HepG2 (cell line): ENCODE measurements at regions not wholly inside any gene's neighbourhood (a gene's known extent, or its start where the extent isn't known, plus 50 kb on each side); places are given as distances from the start of the nearest gene placed in this dataset.

ENCODE experiments used
- ATAC-seq: fragments of 200-7000 bp; cut with Tn5 transposase; 3 replicates; pipeline ENCODE4 v1.9.1; 2020; ENCODE audit warnings: mild to moderate bottlenecking, moderate library complexity
- BruUV-seq: library from RNA; stranded (reverse); fragments of 400-500 nt; replicated peaks from 2 replicates; lab custom pipeline; 2021; lab: Mats Ljungman, UMichigan
- CTCF ChIA-PET: fragments of 300-600 bp; formaldehyde crosslinking; extraction: SDS; loops from one replicate; lab custom pipeline; 2021; ENCODE audit warnings: low total read pairs, inconsistent platforms, low intra/inter-chr PET ratio; lab: Yijun Ruan, JAX
- POLR2A ChIA-PET: fragments of 350-600 bp; sonication (Branson Sonifier 250); formaldehyde crosslinking; loops from one replicate; lab custom pipeline; 2020; ENCODE audit warnings: antibody characterized with exemption, inconsistent platforms; lab: Yijun Ruan, JAX
- DNase-seq: peaks from one replicate; pipeline ENCODE4 v3.0.0-alpha.2; 2015; ENCODE audit warnings: low spot score
- FAIRE-seq: peaks from 3 replicates; lab custom pipeline; 2011; peaks lifted over from hg19 to GRCh38; lab: Jason Lieb, UNC
- H2AFZ ChIP-seq: one replicate; pipeline ENCODE4 v1.6.1; 2011; ENCODE audit warnings: low read length, inconsistent platforms
- H3K27ac ChIP-seq: fragments of 300-600 bp; 3 replicates; pipeline ENCODE4 v1.8.0; 2011; ENCODE audit warnings: mixed run types, mild to moderate bottlenecking, mixed read lengths, low read length, inconsistent platforms; ENCODE audit not compliant: insufficient read depth; ENCODE audit errors: extremely low read length
- H3K27me3 ChIP-seq, 2 experiments: fragments of 200-600 bp in 1 of 2; 2 replicates in 1 of 2; 3 replicates in 1 of 2; pipeline versions ENCODE4 v1.6.0 to v1.8.0; 2011; ENCODE audit warnings: low read length in 2 of 2, mild to moderate bottlenecking in 2 of 2, moderate library complexity in 2 of 2, inconsistent platforms in 1 of 2; ENCODE audit not compliant: insufficient read depth in 2 of 2, control insufficient read depth in 1 of 2
- H3K36me3 ChIP-seq, 2 experiments: fragments of 200-600 bp in 1 of 2; replicated peaks in 1 of 2; 2 replicates in 1 of 2; 3 replicates in 1 of 2; pipeline versions ENCODE4 v1.5.1 to v1.8.0; 2011; ENCODE audit warnings: low read length in 2 of 2, inconsistent platforms in 1 of 2; ENCODE audit not compliant: insufficient read depth in 2 of 2, control insufficient read depth in 1 of 2
- H3K4me1 ChIP-seq: 2 replicates; pipeline ENCODE4 v1.5.1; 2012; ENCODE audit warnings: low read length, inconsistent platforms; ENCODE audit not compliant: insufficient read depth
- H3K4me2 ChIP-seq: 2 replicates; pipeline ENCODE4 v1.6.0; 2011; ENCODE audit warnings: low read depth, low read length, inconsistent platforms
- H3K4me3 ChIP-seq, 3 experiments: fragments of 200-600 bp in 1 of 3; sonication (generic), shearing (Covaris generic) in 1 of 3; replicated peaks in 1 of 3; 2 replicates each; pipeline ENCODE4 v1.5.1; 2011 to 2016; ENCODE audit warnings: low read length in 3 of 3, inconsistent platforms in 2 of 3, low read depth in 2 of 3, mild to moderate bottlenecking in 2 of 3, control low read depth in 1 of 3, mixed read lengths in 1 of 3; ENCODE audit not compliant: insufficient read depth in 1 of 3
- H3K79me2 ChIP-seq: one replicate; pipeline ENCODE4 v1.6.1; 2011; ENCODE audit warnings: low read length, inconsistent platforms; ENCODE audit not compliant: insufficient read depth
- H3K9ac ChIP-seq: 2 replicates; pipeline ENCODE4 v1.6.0; 2011; ENCODE audit warnings: mild to moderate bottlenecking, low read depth, low read length, inconsistent platforms; ENCODE audit not compliant: insufficient read depth
- H3K9me3 ChIP-seq: 2 replicates; pipeline ENCODE4 v1.5.1; 2012; ENCODE audit warnings: mild to moderate bottlenecking, low read length
- H4K20me1 ChIP-seq: 2 replicates; pipeline ENCODE4 v1.6.0; 2011; ENCODE audit warnings: inconsistent platforms, mild to moderate bottlenecking, low read length, moderate library complexity; ENCODE audit not compliant: insufficient read depth
- ATF7-NPFF ChIP-seq: sonication (generic); formaldehyde crosslinking; IDR thresholded peaks from 2 replicates; pipeline ENCODE4 v1.8.1; 2023; ENCODE audit warnings: mild to moderate bottlenecking, low read depth, missing genetic modification reagents, moderate library complexity
- HOXA7 ChIP-seq: sonication (generic); formaldehyde crosslinking; IDR thresholded peaks from 2 replicates; pipeline ENCODE4 v1.8.1; 2022; ENCODE audit warnings: mild to moderate bottlenecking, missing genetic modification reagents, moderate library complexity
- JUN ChIP-seq: sonication (generic); formaldehyde crosslinking; IDR thresholded peaks from 2 replicates; pipeline ENCODE4 v1.4.0; 2020; ENCODE audit warnings: mild to moderate bottlenecking, missing genetic modification reagents
- MLLT10 ChIP-seq: sonication (generic); formaldehyde crosslinking; IDR thresholded peaks from 2 replicates; pipeline ENCODE4 v1.4.0; 2020; ENCODE audit warnings: missing genetic modification reagents
- NFIB ChIP-seq: sonication (generic); formaldehyde crosslinking; IDR thresholded peaks from 2 replicates; pipeline ENCODE4 v1.9.0; 2021; ENCODE audit warnings: missing genetic modification reagents, mild to moderate bottlenecking, borderline replicate concordance
- SP5 ChIP-seq: IDR thresholded peaks from 2 replicates; pipeline ENCODE4 v1.6.1; 2016; ENCODE audit warnings: low read depth, borderline replicate concordance
- ZKSCAN1 ChIP-seq: fragments of 150-350 bp; IDR thresholded peaks from 2 replicates; pipeline ENCODE4 v1.6.1; 2014; ENCODE audit warnings: low read length
- ZNF451 ChIP-seq: sonication (generic); formaldehyde crosslinking; IDR thresholded peaks from 2 replicates; pipeline ENCODE4 v1.5.0; 2020; ENCODE audit warnings: mild to moderate bottlenecking, missing genetic modification reagents
- WGBS: methylation state at CpG from one replicate; pipeline ENCODE4 v1.1.6; 2017; ENCODE audit warnings: low lambda C conversion rate; 5-methylcytosine and 5-hydroxymethylcytosine counted together
- in situ Hi-C: cut with HindIII; loops from 2 replicates; pipeline ENCODE4 v1.10.0; 2017; ENCODE audit warnings: low pct_unique_long_range_greater_than_20kb; ENCODE audit not compliant: extremely low pct_ligation_motif_present
- intact Hi-C: fragments of 100-400 bp; cut with micrococcal nuclease; formaldehyde crosslinking; loops from one replicate; pipeline ENCODE4 v1.10.0; 2022; ENCODE audit not compliant: unreplicated experiment
- TF ChIP-seq, protein P1 (sequence below): sonication (generic); formaldehyde crosslinking; conservative IDR thresholded peaks from 2 replicates; pipeline ENCODE4 v1.8.0; 2022; ENCODE audit warnings: low read depth, missing genetic modification reagents
- TF ChIP-seq, protein P2 (sequence below): sonication (generic); formaldehyde crosslinking; IDR thresholded peaks from 2 replicates; pipeline ENCODE4 v1.5.0; 2020; ENCODE audit warnings: mild to moderate bottlenecking, missing genetic modification reagents, moderate library complexity
- TF ChIP-seq, protein P3 (sequence below): sonication (generic); formaldehyde crosslinking; IDR thresholded peaks from 2 replicates; pipeline ENCODE4 v1.4.0; 2020; ENCODE audit warnings: missing genetic modification reagents

DNA sequence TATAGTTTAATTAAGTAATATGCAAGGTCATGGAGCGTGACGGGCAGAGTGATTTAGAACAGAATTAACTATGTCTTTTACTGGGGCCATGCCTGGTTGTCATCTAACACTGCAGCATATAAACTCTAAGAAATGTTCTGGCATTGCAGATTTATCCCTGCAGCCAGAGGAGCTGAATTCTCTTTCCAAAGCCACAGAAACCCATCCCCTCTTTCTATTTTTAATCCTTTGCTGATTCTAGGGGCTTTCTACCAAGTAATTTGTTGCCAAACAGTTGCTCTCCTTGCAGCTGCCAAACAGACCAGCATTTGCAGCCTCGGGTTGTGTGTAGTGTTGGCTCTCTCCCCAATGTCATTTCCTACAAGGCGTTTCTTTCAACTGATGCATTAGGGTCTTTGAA is 243.2 kb upstream of the MON1B start:
- Histone ChIP-seq H3K9me3 (peaks cover 24% of the 10 kb centered on the region; the same call in 1 of the 2 replicates), H3K27ac (no peak overlapping the region), H3K4me1 (no peaks in the 10 kb centered on the region), H3K9ac (no peak overlapping the region), H4K20me1 (no peaks in the 10 kb centered on the region), H2AFZ (no peak overlapping the region), H3K79me2 (no peaks in the 10 kb centered on the region), H3K4me3 (no peak overlapping the region)
- in situ Hi-C loops, result no loop called here
- POLR2A ChIA-PET, result no interaction called here
- BruUV-seq, result no TSS peak
- FAIRE-seq, result no peak
- TF ChIP-seq, protein P1, sequence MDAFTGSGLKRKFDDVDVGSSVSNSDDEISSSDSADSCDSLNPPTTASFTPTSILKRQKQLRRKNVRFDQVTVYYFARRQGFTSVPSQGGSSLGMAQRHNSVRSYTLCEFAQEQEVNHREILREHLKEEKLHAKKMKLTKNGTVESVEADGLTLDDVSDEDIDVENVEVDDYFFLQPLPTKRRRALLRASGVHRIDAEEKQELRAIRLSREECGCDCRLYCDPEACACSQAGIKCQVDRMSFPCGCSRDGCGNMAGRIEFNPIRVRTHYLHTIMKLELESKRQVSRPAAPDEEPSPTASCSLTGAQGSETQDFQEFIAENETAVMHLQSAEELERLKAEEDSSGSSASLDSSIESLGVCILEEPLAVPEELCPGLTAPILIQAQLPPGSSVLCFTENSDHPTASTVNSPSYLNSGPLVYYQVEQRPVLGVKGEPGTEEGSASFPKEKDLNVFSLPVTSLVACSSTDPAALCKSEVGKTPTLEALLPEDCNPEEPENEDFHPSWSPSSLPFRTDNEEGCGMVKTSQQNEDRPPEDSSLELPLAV, result no peak
- TF ChIP-seq HOXA7 (CRISPR knock-in tag), result no peak
- no peak for TF ChIP-seq JUN (CRISPR knock-in tag)
- TF ChIP-seq SP5 (CRISPR knock-in tag), result no peak
- TF ChIP-seq, protein P2, sequence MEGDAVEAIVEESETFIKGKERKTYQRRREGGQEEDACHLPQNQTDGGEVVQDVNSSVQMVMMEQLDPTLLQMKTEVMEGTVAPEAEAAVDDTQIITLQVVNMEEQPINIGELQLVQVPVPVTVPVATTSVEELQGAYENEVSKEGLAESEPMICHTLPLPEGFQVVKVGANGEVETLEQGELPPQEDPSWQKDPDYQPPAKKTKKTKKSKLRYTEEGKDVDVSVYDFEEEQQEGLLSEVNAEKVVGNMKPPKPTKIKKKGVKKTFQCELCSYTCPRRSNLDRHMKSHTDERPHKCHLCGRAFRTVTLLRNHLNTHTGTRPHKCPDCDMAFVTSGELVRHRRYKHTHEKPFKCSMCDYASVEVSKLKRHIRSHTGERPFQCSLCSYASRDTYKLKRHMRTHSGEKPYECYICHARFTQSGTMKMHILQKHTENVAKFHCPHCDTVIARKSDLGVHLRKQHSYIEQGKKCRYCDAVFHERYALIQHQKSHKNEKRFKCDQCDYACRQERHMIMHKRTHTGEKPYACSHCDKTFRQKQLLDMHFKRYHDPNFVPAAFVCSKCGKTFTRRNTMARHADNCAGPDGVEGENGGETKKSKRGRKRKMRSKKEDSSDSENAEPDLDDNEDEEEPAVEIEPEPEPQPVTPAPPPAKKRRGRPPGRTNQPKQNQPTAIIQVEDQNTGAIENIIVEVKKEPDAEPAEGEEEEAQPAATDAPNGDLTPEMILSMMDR (CRISPR knock-in tag), result no peak
- TF ChIP-seq MLLT10 (CRISPR knock-in tag), result no peak
- TF ChIP-seq NFIB (CRISPR knock-in tag), result no peak
- TF ChIP-seq, protein P3, sequence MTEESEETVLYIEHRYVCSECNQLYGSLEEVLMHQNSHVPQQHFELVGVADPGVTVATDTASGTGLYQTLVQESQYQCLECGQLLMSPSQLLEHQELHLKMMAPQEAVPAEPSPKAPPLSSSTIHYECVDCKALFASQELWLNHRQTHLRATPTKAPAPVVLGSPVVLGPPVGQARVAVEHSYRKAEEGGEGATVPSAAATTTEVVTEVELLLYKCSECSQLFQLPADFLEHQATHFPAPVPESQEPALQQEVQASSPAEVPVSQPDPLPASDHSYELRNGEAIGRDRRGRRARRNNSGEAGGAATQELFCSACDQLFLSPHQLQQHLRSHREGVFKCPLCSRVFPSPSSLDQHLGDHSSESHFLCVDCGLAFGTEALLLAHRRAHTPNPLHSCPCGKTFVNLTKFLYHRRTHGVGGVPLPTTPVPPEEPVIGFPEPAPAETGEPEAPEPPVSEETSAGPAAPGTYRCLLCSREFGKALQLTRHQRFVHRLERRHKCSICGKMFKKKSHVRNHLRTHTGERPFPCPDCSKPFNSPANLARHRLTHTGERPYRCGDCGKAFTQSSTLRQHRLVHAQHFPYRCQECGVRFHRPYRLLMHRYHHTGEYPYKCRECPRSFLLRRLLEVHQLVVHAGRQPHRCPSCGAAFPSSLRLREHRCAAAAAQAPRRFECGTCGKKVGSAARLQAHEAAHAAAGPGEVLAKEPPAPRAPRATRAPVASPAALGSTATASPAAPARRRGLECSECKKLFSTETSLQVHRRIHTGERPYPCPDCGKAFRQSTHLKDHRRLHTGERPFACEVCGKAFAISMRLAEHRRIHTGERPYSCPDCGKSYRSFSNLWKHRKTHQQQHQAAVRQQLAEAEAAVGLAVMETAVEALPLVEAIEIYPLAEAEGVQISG (CRISPR knock-in tag), result no peak
- no peak for TF ChIP-seq ZNF451 (CRISPR knock-in tag)
- TF ChIP-seq ATF7-NPFF (CRISPR knock-in tag), result no peak
- no peak for TF ChIP-seq ZKSCAN1
- TF ChIP-seq, all 625 proteins: peak for 0
- Histone ChIP-seq H3K27me3 (no peaks in the 10 kb centered on the region), H3K36me3 (no peaks in the 10 kb centered on the region), H3K4me2 (no peak overlapping the region)
- no peak for DNase-seq
- intact Hi-C loops, result no loop called here
- CTCF ChIA-PET, result no interaction called here
- no peak for ATAC-seq
- 31% methylated on average over 4 of the region's 4 CpGs for WGBS
